Lower leg skin (tissue), 4 donors: ENCODE measurements at regions not wholly inside any gene's neighbourhood (a gene's known extent, or its start where the extent isn't known, plus 50 kb on each side); places are given as distances from the start of the nearest gene placed in this dataset.

Experiments used
- DNase-seq, 2 donors: peaks; one replicate each; pipeline ENCODE4 v3.0.0-alpha.2; 2019; ENCODE audit warnings: low spot score in 2 of 2
- H3K4me3 ChIP-seq: fragments of 200-600 bp; sonication (generic); 2 replicates; pipeline ENCODE4 v1.5.1; 2017; ENCODE audit warnings: mild to moderate bottlenecking, low read depth; ENCODE audit not compliant: poor library complexity, severe bottlenecking
- CTCF ChIP-seq, 3 donors: fragments of 450-650 bp; IDR thresholded peaks; one replicate each; pipeline ENCODE4 v1.5.1; 2016; ENCODE audit warnings: antibody characterized with exemption in 3 of 3, mild to moderate bottlenecking in 3 of 3, moderate library complexity in 2 of 3
- POLR2A ChIP-seq, 2 donors: fragments of 450-650 bp; IDR thresholded peaks; one replicate each; pipeline ENCODE4 v1.6.1; 2016 to 2017; ENCODE audit warnings: antibody characterized with exemption in 2 of 2, mild to moderate bottlenecking in 1 of 2, moderate library complexity in 1 of 2
- WGBS, 2 donors: methylation state at CpG; one replicate each; pipeline ENCODE4 v1.1.5; 2018; 5-methylcytosine and 5-hydroxymethylcytosine counted together
- intact Hi-C: fragments of 100-400 bp; cut with DNase I; formaldehyde crosslinking; loops from one replicate; pipeline ENCODE4 v1.15.0; 2023; ENCODE audit warnings: low total_unique reads

- WGBS, 2 donors = 74 to 79% methylated on average over 4 of the region's 4 CpGs
- no peak overlapping the region for H3K4me3 ChIP-seq
- no peak for DNase-seq
- intact Hi-C loops = no loop called here
- TF ChIP-seq POLR2A (IDR thresholded peaks at IDR 0.05) (no peak), CTCF (IDR thresholded peaks at IDR 0.05) (no peak)
Measured at GRCh38 chr16:18013863-18014262, 322.7 kb downstream of the NPIPA8 start.

GRCh38 chr16:18008356-18008755 is 328.2 kb downstream of the NPIPA8 start:
- intact Hi-C loops = no loop called here
- DNase-seq = no peak
- TF ChIP-seq POLR2A (IDR thresholded peaks at IDR 0.05) = no peak
- H3K4me3 ChIP-seq = no peak overlapping the region
- 78 to 85% methylated on average over 5 of the region's 5 CpGs for WGBS, 2 donors

GRCh38 chr16:18003033-18003432 is 333.5 kb downstream of the NPIPA8 start:
- TF ChIP-seq CTCF (IDR thresholded peaks at IDR 0.05) (no peak), POLR2A (IDR thresholded peaks at IDR 0.05) (no peak)
- intact Hi-C loops = no loop called here

GRCh38 chr16:17998996-17999395 is 337.5 kb downstream of the NPIPA8 start:
- WGBS, 2 donors = 79 to 81% methylated on average over 6 of the region's 6 CpGs
- DNase-seq = no peak
- TF ChIP-seq POLR2A (IDR thresholded peaks at IDR 0.05) (no peak), CTCF (IDR thresholded peaks at IDR 0.05) (no peak)
- intact Hi-C loops = no loop called here
- no peak overlapping the region for H3K4me3 ChIP-seq

More at GRCh38 chr16:18003033-18003432, 333.5 kb downstream of the NPIPA8 start:
- 72% methylated on average over 6 of the region's 6 CpGs for WGBS, 2 donors
- no peak overlapping the region for H3K4me3 ChIP-seq
- no peak for DNase-seq

- H3K4me3 ChIP-seq = no peak overlapping the region
- TF ChIP-seq CTCF (IDR thresholded peaks at IDR 0.05) (no peak), POLR2A (IDR thresholded peaks at IDR 0.05) (no peak)
- WGBS, 2 donors = 96 to 97% methylated on average over 1 of the region's 1 CpG
- no peak for DNase-seq
- intact Hi-C loops = no loop called here
Measured at GRCh38 chr16:17998550-17998949, 338.0 kb downstream of the NPIPA8 start.

- intact Hi-C loops = no loop called here
- 23 to 36% methylated on average over 5 of the region's 5 CpGs for WGBS, 2 donors
Measured at GRCh38 chr16:17994027-17994426, 342.5 kb downstream of the NPIPA8 start.

More at GRCh38 chr16:17994027-17994426, 342.5 kb downstream of the NPIPA8 start:
- H3K4me3 ChIP-seq = no peak overlapping the region
- DNase-seq = no peak
- TF ChIP-seq CTCF (IDR thresholded peaks at IDR 0.05) (no peak), POLR2A (IDR thresholded peaks at IDR 0.05) (no peak)
